Endothelial cell of umbilical vein (primary cell): ENCODE measurements at regions not wholly inside any gene's neighbourhood (a gene's known extent, or its start where the extent isn't known, plus 50 kb on each side); places are given as distances from the start of the nearest gene placed in this dataset.

ENCODE experiments used
- CTCF ChIP-seq, 2 donors: IDR thresholded peaks; 1 replicate in 1 of 2; 2 replicates in 1 of 2; pipeline ENCODE4 v1.5.1; 2011; ENCODE audit warnings: low read length in 2 of 2, mild to moderate bottlenecking in 2 of 2, moderate library complexity in 2 of 2, control low read depth in 1 of 2, inconsistent platforms in 1 of 2, low read depth in 1 of 2; ENCODE audit not compliant: insufficient read depth in 1 of 2; ENCODE audit errors: extremely low read depth in 1 of 2
- FOS ChIP-seq: IDR thresholded peaks from 2 replicates; pipeline ENCODE4 v1.6.1; 2011; ENCODE audit warnings: mild to moderate bottlenecking, low read length, moderate library complexity, borderline replicate concordance; ENCODE audit not compliant: insufficient read depth
- MYC ChIP-seq: IDR thresholded peaks from one replicate; pipeline ENCODE4 v1.6.1; 2011; ENCODE audit warnings: mild to moderate bottlenecking, low read depth, low read length
- POLR2A ChIP-seq: IDR thresholded peaks from 2 replicates; pipeline ENCODE4 v1.6.1; 2012; ENCODE audit warnings: low read depth, mild to moderate bottlenecking, control low read depth, low read length
- POLR2AphosphoS5 ChIP-seq: IDR thresholded peaks from 2 replicates; pipeline ENCODE4 v1.6.1; 2012; ENCODE audit warnings: low read depth, mild to moderate bottlenecking, control low read depth, low read length, moderate library complexity; ENCODE audit not compliant: insufficient read depth

GRCh38 chr7:142321391-142321790 lies 63.5 kb upstream of the PRSS58 start:
- TF ChIP-seq MYC (no peak), POLR2A (no peak), POLR2AphosphoS5 (no peak), FOS (no peak), CTCF (IDR thresholded peaks at IDR 0.05; ENCODE audit: extremely low read depth in 1 of 2, insufficient read depth in 1 of 2, low read depth in 1 of 2, low read length in 2 of 2) (no peak)
